Fibroblast of skin of back (primary cell): ENCODE measurements at regions not wholly inside any gene's neighbourhood (a gene's known extent, or its start where the extent isn't known, plus 50 kb on each side); places are given as distances from the start of the nearest gene placed in this dataset.

Experiments
- DNase-seq: peaks from one replicate; pipeline ENCODE4 v3.0.0-alpha.2; 2013

GRCh38 chr13:63042686-63043085 lies 1627.0 kb upstream of the PCDH20 start:
- no peak for DNase-seq

GRCh38 chr13:63041640-63042414 lies 1626.2 kb upstream of the PCDH20 start:
- DNase-seq = no peak

GRCh38 chr13:63026285-63026797 lies 1610.7 kb upstream of the PCDH20 start:
- DNase-seq = no peak

- DNase-seq = no peak
Measured at GRCh38 chr13:63025741-63026140, 1610.1 kb upstream of the PCDH20 start.

GRCh38 chr13:63024458-63024857 lies 1608.8 kb upstream of the PCDH20 start:
- DNase-seq = peak; percentile 34

- no peak for DNase-seq
Measured at GRCh38 chr13:63011996-63012395, 1596.3 kb upstream of the PCDH20 start.

- no peak for DNase-seq
Measured at GRCh38 chr13:63010072-63010658, 1594.5 kb upstream of the PCDH20 start.

- no peak for DNase-seq
Measured at GRCh38 chr13:63005625-63006024, 1590.0 kb upstream of the PCDH20 start.

- DNase-seq = no peak
Measured at GRCh38 chr13:62997696-62998095, 1582.0 kb upstream of the PCDH20 start.

- no peak for DNase-seq
Measured at GRCh38 chr13:62997038-62997599, 1581.5 kb upstream of the PCDH20 start.

GRCh38 chr13:62973804-62974203 lies 1558.2 kb upstream of the PCDH20 start:
- DNase-seq = no peak

- no peak for DNase-seq
Measured at GRCh38 chr13:62964522-62964921, 1548.9 kb upstream of the PCDH20 start.

- no peak for DNase-seq
Measured at GRCh38 chr13:62960723-62961122, 1545.1 kb upstream of the PCDH20 start.

GRCh38 chr13:62933809-62934208 lies 1518.2 kb upstream of the PCDH20 start:
- no peak for DNase-seq

GRCh38 chr13:62932256-62932883 lies 1516.7 kb upstream of the PCDH20 start:
- peak; percentile 17 for DNase-seq

- peak; percentile 18 for DNase-seq
Measured at GRCh38 chr13:62931853-62932252, 1516.2 kb upstream of the PCDH20 start.

GRCh38 chr13:62924395-62924794 lies 1508.7 kb upstream of the PCDH20 start:
- DNase-seq = no peak

GRCh38 chr13:62920159-62920558 lies 1504.5 kb upstream of the PCDH20 start:
- DNase-seq = no peak

- DNase-seq = no peak
Measured at GRCh38 chr13:62919491-62919890, 1503.8 kb upstream of the PCDH20 start.

- DNase-seq = no peak
Measured at GRCh38 chr13:62910541-62911060, 1495.0 kb upstream of the PCDH20 start.

- no peak for DNase-seq
Measured at GRCh38 chr13:62908321-62908720, 1492.7 kb upstream of the PCDH20 start.

- DNase-seq = no peak
Measured at GRCh38 chr13:62906896-62907295, 1491.2 kb upstream of the PCDH20 start.

GRCh38 chr13:62906469-62906868 lies 1490.8 kb upstream of the PCDH20 start:
- no peak for DNase-seq
